Neuronal stem cell (in vitro differentiated cells): ENCODE measurements at regions not wholly inside any gene's neighbourhood (a gene's known extent, or its start where the extent isn't known, plus 50 kb on each side); places are given as distances from the start of the nearest gene placed in this dataset.

ENCODE experiments used
- DNase-seq: peaks from one replicate; pipeline ENCODE4 v3.0.0-alpha.2; 2013; ENCODE audit warnings: low spot score
- H2AFZ ChIP-seq: one replicate; pipeline ENCODE4 v1.6.1; 2013; ENCODE audit warnings: mild to moderate bottlenecking, low read length, inconsistent platforms
- H2AK5ac ChIP-seq: 2 replicates; pipeline ENCODE4 v1.6.1; 2013; ENCODE audit warnings: low read depth, mild to moderate bottlenecking, inconsistent platforms, low read length, moderate library complexity, mixed read lengths
- H2BK120ac ChIP-seq: 2 replicates; pipeline ENCODE4 v1.6.1; 2013; ENCODE audit warnings: low read depth, mild to moderate bottlenecking, inconsistent platforms, low read length, moderate library complexity, mixed read lengths
- H2BK12ac ChIP-seq: one replicate; pipeline ENCODE4 v1.6.1; 2013; ENCODE audit warnings: low read length, inconsistent platforms
- H2BK15ac ChIP-seq: 2 replicates; pipeline ENCODE4 v1.6.1; 2013; ENCODE audit warnings: mild to moderate bottlenecking, low read length, inconsistent platforms, mixed read lengths
- H2BK5ac ChIP-seq: one replicate; pipeline ENCODE4 v1.6.1; 2013; ENCODE audit warnings: inconsistent platforms, mild to moderate bottlenecking, low read length, moderate library complexity
- H3K14ac ChIP-seq: one replicate; pipeline ENCODE4 v1.6.1; 2013; ENCODE audit warnings: low read length, inconsistent platforms
- H3K18ac ChIP-seq: 2 replicates; pipeline ENCODE4 v1.6.1; 2013; ENCODE audit warnings: low read length, inconsistent platforms
- H3K23ac ChIP-seq: 2 replicates; pipeline ENCODE4 v1.6.1; 2013; ENCODE audit warnings: low read depth, mild to moderate bottlenecking, mixed read lengths, low read length, inconsistent platforms; ENCODE audit not compliant: poor library complexity
- H3K27ac ChIP-seq: replicated peaks from 3 replicates; pipeline ENCODE4 v1.5.1; 2013; ENCODE audit warnings: low read length, inconsistent platforms
- H3K27me3 ChIP-seq, 3 experiments: 2 replicates each; pipeline ENCODE4 v1.6.1; 2013; ENCODE audit warnings: low read length in 3 of 3, mild to moderate bottlenecking in 2 of 3, inconsistent platforms in 1 of 3, low read depth in 1 of 3, mixed read lengths in 1 of 3, moderate library complexity in 1 of 3; ENCODE audit not compliant: control insufficient read depth in 3 of 3, insufficient read depth in 3 of 3
- H3K36me3 ChIP-seq, 2 donors: replicated peaks in 1 of 2; 2 replicates each; pipeline ENCODE4 v1.6.1; 2013; ENCODE audit warnings: low read length in 2 of 2; ENCODE audit not compliant: control insufficient read depth in 2 of 2, insufficient read depth in 2 of 2
- H3K4ac ChIP-seq: 2 replicates; pipeline ENCODE4 v1.6.1; 2013; ENCODE audit warnings: inconsistent platforms, mild to moderate bottlenecking, low read length, moderate library complexity
- H3K4me1 ChIP-seq, 2 donors: 1 replicate in 1 of 2; 2 replicates in 1 of 2; pipeline ENCODE4 v1.6.1; 2013; ENCODE audit warnings: low read length in 2 of 2, low read depth in 1 of 2; ENCODE audit not compliant: control insufficient read depth in 2 of 2, insufficient read depth in 1 of 2
- H3K4me2 ChIP-seq: one replicate; pipeline ENCODE4 v1.6.1; 2013; ENCODE audit warnings: mild to moderate bottlenecking, low read length, inconsistent platforms; ENCODE audit not compliant: insufficient read depth, poor library complexity, severe bottlenecking
- H3K4me3 ChIP-seq, 2 donors: 2 replicates each; pipeline ENCODE4 v1.5.1; 2013; ENCODE audit warnings: low read length in 2 of 2, mild to moderate bottlenecking in 2 of 2, inconsistent platforms in 1 of 2, moderate library complexity in 1 of 2
- H3K79me1 ChIP-seq: one replicate; pipeline ENCODE4 v1.6.1; 2013; ENCODE audit warnings: low read depth, mild to moderate bottlenecking, inconsistent platforms, low read length, moderate library complexity
- H3K9ac ChIP-seq: one replicate; pipeline ENCODE4 v1.6.1; 2013; ENCODE audit warnings: mild to moderate bottlenecking, low read depth, low read length, inconsistent platforms; ENCODE audit not compliant: poor library complexity
- H3K9me3 ChIP-seq, 2 donors: replicated peaks in 1 of 2; 2 replicates each; pipeline versions ENCODE3 to v1.6.1; 2013; ENCODE audit warnings: low read length in 2 of 2, mild to moderate bottlenecking in 2 of 2, inconsistent platforms in 1 of 2, low read depth in 1 of 2, mixed read lengths in 1 of 2, moderate library complexity in 1 of 2; ENCODE audit not compliant: control insufficient read depth in 2 of 2, insufficient read depth in 1 of 2
- H4K8ac ChIP-seq: one replicate; pipeline ENCODE4 v1.6.1; 2013; ENCODE audit warnings: low read depth, mild to moderate bottlenecking, inconsistent platforms, low read length, moderate library complexity
- H4K91ac ChIP-seq: one replicate; pipeline ENCODE4 v1.6.1; 2013; ENCODE audit warnings: low read length, low read depth, mild to moderate bottlenecking, inconsistent platforms; ENCODE audit not compliant: poor library complexity
- WGBS, 2 donors: extraction: QIAGEN DNeasy Blood & Tissue Kit; methylation state at CpG; one replicate each; pipeline ENCODE4 v1.1.7; 2013; ENCODE audit warnings: missing lambda C conversion rate in 2 of 2, mixed read lengths in 1 of 2; ENCODE audit not compliant: insufficient read length in 2 of 2, insufficient replicate concordance in 1 of 2; ENCODE audit errors: extremely low coverage in 2 of 2; 5-methylcytosine and 5-hydroxymethylcytosine counted together

DNA sequence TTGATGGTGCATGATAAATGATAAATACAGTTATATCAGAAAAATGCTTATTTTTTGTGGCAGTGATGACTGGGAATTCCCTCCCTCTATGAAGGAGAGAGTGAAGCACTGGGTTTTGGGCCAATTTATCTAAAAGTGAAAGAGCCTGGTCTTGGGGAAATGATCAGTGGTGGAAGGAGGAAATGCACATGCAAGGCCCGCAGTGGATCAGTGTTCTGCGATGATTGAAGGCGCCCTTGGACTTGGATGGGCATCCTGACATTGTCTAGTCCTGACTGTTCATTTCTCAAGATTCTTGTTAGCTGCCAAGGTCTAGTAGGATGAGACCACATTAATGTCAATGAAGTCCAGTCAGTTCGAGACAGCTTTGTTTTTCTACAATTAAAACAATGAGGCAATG is 272.0 kb upstream of the SLC35B3 start:
- no peak for DNase-seq
- H3K9me3 ChIP-seq: no peaks in the 10 kb centered on the region
- no peak overlapping the region for H3K27ac ChIP-seq
- H2AFZ ChIP-seq: no peak overlapping the region
- no peaks in the 10 kb centered on the region for H3K36me3 ChIP-seq
- H3K27me3 ChIP-seq: no peaks in the 10 kb centered on the region
- no peak overlapping the region for H3K4ac ChIP-seq
- no peak overlapping the region for H2BK5ac ChIP-seq
- H3K4me3 ChIP-seq: no peak overlapping the region
- H3K14ac ChIP-seq: no peak overlapping the region
- H3K79me1 ChIP-seq: no peaks in the 10 kb centered on the region
- peaks cover 0 to 3% of the 10 kb centered on the region in 2 donors for H3K4me1 ChIP-seq
- no peak overlapping the region for H3K18ac ChIP-seq
- H3K9ac ChIP-seq: no peak overlapping the region
- H4K91ac ChIP-seq: no peak overlapping the region
- no peak overlapping the region for H2BK15ac ChIP-seq
- WGBS, 2 donors: no CpG with 5 or more reads among the region's 4 CpGs
- H3K4me2 ChIP-seq: no peak overlapping the region
- no peak overlapping the region for H2BK120ac ChIP-seq
- H4K8ac ChIP-seq: no peak overlapping the region
- no peak overlapping the region for H2BK12ac ChIP-seq
- H3K23ac ChIP-seq: no peak overlapping the region
- no peak overlapping the region for H2AK5ac ChIP-seq

- Histone ChIP-seq H2AK5ac (no peak overlapping the region), H4K8ac (no peak overlapping the region), H3K4me1 (peaks cover 0 to 3% of the 10 kb centered on the region in 2 donors), H2BK5ac (no peak overlapping the region), H3K4me2 (no peak overlapping the region), H3K36me3 (no peaks in the 10 kb centered on the region), H3K14ac (no peak overlapping the region), H3K79me1 (no peaks in the 10 kb centered on the region), H4K91ac (no peak overlapping the region), H3K4ac (no peak overlapping the region), H2BK12ac (no peak overlapping the region), H3K27me3 (no peaks in the 10 kb centered on the region), H3K4me3 (no peak overlapping the region), H3K18ac (no peak overlapping the region), H3K9me3 (no peaks in the 10 kb centered on the region), H2BK120ac (no peak overlapping the region), H2BK15ac (no peak overlapping the region), H3K27ac (no peak overlapping the region), H3K23ac (no peak overlapping the region), H2AFZ (no peak overlapping the region), H3K9ac (no peak overlapping the region)
- WGBS, 2 donors: no CpG with 5 or more reads among the region's 2 CpGs
- peak; percentile 8 for DNase-seq
These were observed 270.2 kb upstream of the SLC35B3 start for GRCh38 chr6:8705435-8706020.

GRCh38 chr6:8703059-8703458 is 267.7 kb upstream of the SLC35B3 start:
- H3K4me3 ChIP-seq: no peak overlapping the region
- H2BK12ac ChIP-seq: no peak overlapping the region
- no peaks in the 10 kb centered on the region for H3K79me1 ChIP-seq
- no peak overlapping the region for H2AFZ ChIP-seq
- peaks cover 0 to 3% of the 10 kb centered on the region in 2 donors for H3K4me1 ChIP-seq
- H2BK120ac ChIP-seq: no peak overlapping the region
- no peak overlapping the region for H3K18ac ChIP-seq
- no peak overlapping the region for H3K9ac ChIP-seq
- H3K27me3 ChIP-seq: no peaks in the 10 kb centered on the region
- no peak overlapping the region for H2BK5ac ChIP-seq
- no CpG with 5 or more reads among the region's 1 CpG for WGBS, 2 donors
- no peak overlapping the region for H4K91ac ChIP-seq
- DNase-seq: no peak
- H4K8ac ChIP-seq: no peak overlapping the region
- H2BK15ac ChIP-seq: no peak overlapping the region
- no peak overlapping the region for H2AK5ac ChIP-seq
- no peak overlapping the region for H3K23ac ChIP-seq
- H3K9me3 ChIP-seq: no peaks in the 10 kb centered on the region
- no peak overlapping the region for H3K14ac ChIP-seq
- no peak overlapping the region for H3K27ac ChIP-seq
- no peak overlapping the region for H3K4ac ChIP-seq
- H3K4me2 ChIP-seq: no peak overlapping the region
- no peaks in the 10 kb centered on the region for H3K36me3 ChIP-seq

- Histone ChIP-seq H3K27me3 (no peaks in the 10 kb centered on the region), H3K9ac (no peak overlapping the region), H3K4me1 (no peaks in the 10 kb centered on the region), H3K4me2 (no peak overlapping the region), H2AFZ (no peak overlapping the region), H3K23ac (no peak overlapping the region), H4K8ac (no peak overlapping the region), H2BK120ac (no peak overlapping the region), H3K36me3 (no peaks in the 10 kb centered on the region), H3K9me3 (peaks cover 0 to 8% of the 10 kb centered on the region in 2 donors), H3K4me3 (no peak overlapping the region), H4K91ac (no peak overlapping the region), H3K14ac (no peak overlapping the region), H3K18ac (no peak overlapping the region), H2BK12ac (no peak overlapping the region), H3K4ac (no peak overlapping the region), H3K27ac (no peak overlapping the region), H3K79me1 (no peaks in the 10 kb centered on the region), H2BK5ac (no peak overlapping the region), H2AK5ac (no peak overlapping the region), H2BK15ac (no peak overlapping the region)
- no CpG with 5 or more reads among the region's 1 CpG for WGBS, 2 donors
- DNase-seq: no peak
These were observed 253.5 kb upstream of the SLC35B3 start for GRCh38 chr6:8688821-8689220.
